ENCODE measurements at regions not wholly inside any gene's neighbourhood (a gene's known extent, or its start where the extent isn't known, plus 50 kb on each side); places are given as distances from the start of the nearest gene placed in this dataset.

- 84 to 97% methylated on average over 2 of the region's 2 CpGs for WGBS, 2 experiments
- Histone ChIP-seq H3K27ac (ENCODE audit: insufficient read depth, low read depth, low read length, poor library complexity, severe bottlenecking) (no peak overlapping the region), H3K27me3 (ENCODE audit: control insufficient read depth, insufficient read depth, low read length, poor library complexity, severe bottlenecking) (no peaks in the 10 kb centered on the region)
Measured at GRCh38 chr13:99873141-99873540, 98.4 kb downstream of the ZIC5 start.

GRCh38 chr13:99871249-99871898 lies 100.2 kb downstream of the ZIC5 start:
- 87 to 89% methylated on average over 5 to 6 of the region's 6 CpGs for WGBS, 2 experiments
- H3K27me3 ChIP-seq (ENCODE audit: control insufficient read depth, insufficient read depth, low read length, poor library complexity, severe bottlenecking): no peaks in the 10 kb centered on the region
- no peaks in the 10 kb centered on the region for H3K9me3 ChIP-seq (ENCODE audit: control insufficient read depth, low read length)
- H3K4me3 ChIP-seq (ENCODE audit: insufficient read depth, low read depth, low read length): no peak overlapping the region
- no peaks in the 10 kb centered on the region for H3K36me3 ChIP-seq (ENCODE audit: control insufficient read depth, insufficient read depth, low read length)
- no peak overlapping the region for H3K27ac ChIP-seq (ENCODE audit: insufficient read depth, low read depth, low read length, poor library complexity, severe bottlenecking)
- H3K4me1 ChIP-seq (ENCODE audit: control insufficient read depth, insufficient read depth, low read length): peaks cover 12% of the 10 kb centered on the region

More at GRCh38 chr13:99873141-99873540, 98.4 kb downstream of the ZIC5 start:
- H3K36me3 ChIP-seq (ENCODE audit: control insufficient read depth, insufficient read depth, low read length): no peaks in the 10 kb centered on the region
- no peak overlapping the region for H3K4me3 ChIP-seq (ENCODE audit: insufficient read depth, low read depth, low read length)
- no peaks in the 10 kb centered on the region for H3K9me3 ChIP-seq (ENCODE audit: control insufficient read depth, low read length)
- peaks cover 12% of the 10 kb centered on the region for H3K4me1 ChIP-seq (ENCODE audit: control insufficient read depth, insufficient read depth, low read length)

- WGBS, 2 experiments: 81 to 91% methylated on average over 6 of the region's 6 CpGs
- Histone ChIP-seq H3K27ac (ENCODE audit: insufficient read depth, low read depth, low read length, poor library complexity, severe bottlenecking) (no peak overlapping the region), H3K27me3 (ENCODE audit: control insufficient read depth, insufficient read depth, low read length, poor library complexity, severe bottlenecking) (no peaks in the 10 kb centered on the region), H3K4me3 (ENCODE audit: insufficient read depth, low read depth, low read length) (no peak overlapping the region), H3K36me3 (ENCODE audit: control insufficient read depth, insufficient read depth, low read length) (no peaks in the 10 kb centered on the region), H3K4me1 (ENCODE audit: control insufficient read depth, insufficient read depth, low read length) (peaks cover 17% of the 10 kb centered on the region), H3K9me3 (ENCODE audit: control insufficient read depth, low read length) (no peaks in the 10 kb centered on the region)
Measured at GRCh38 chr13:99870541-99870940, 101.0 kb downstream of the ZIC5 start.

GRCh38 chr13:99869830-99870229 lies 101.7 kb downstream of the ZIC5 start:
- peaks cover 22% of the 10 kb centered on the region for H3K4me1 ChIP-seq (ENCODE audit: control insufficient read depth, insufficient read depth, low read length)
- H3K27me3 ChIP-seq (ENCODE audit: control insufficient read depth, insufficient read depth, low read length, poor library complexity, severe bottlenecking): no peaks in the 10 kb centered on the region
- no peaks in the 10 kb centered on the region for H3K36me3 ChIP-seq (ENCODE audit: control insufficient read depth, insufficient read depth, low read length)
- H3K4me3 ChIP-seq (ENCODE audit: insufficient read depth, low read depth, low read length): no peak overlapping the region
- no peak overlapping the region for H3K27ac ChIP-seq (ENCODE audit: insufficient read depth, low read depth, low read length, poor library complexity, severe bottlenecking)
- H3K9me3 ChIP-seq (ENCODE audit: control insufficient read depth, low read length): no peaks in the 10 kb centered on the region
- WGBS, 2 experiments: no CpG with 5 or more reads among the region's 1 CpG

GRCh38 chr13:99868767-99869166 lies 102.8 kb downstream of the ZIC5 start:
- H3K36me3 ChIP-seq (ENCODE audit: control insufficient read depth, insufficient read depth, low read length): no peaks in the 10 kb centered on the region
- no peaks in the 10 kb centered on the region for H3K27me3 ChIP-seq (ENCODE audit: control insufficient read depth, insufficient read depth, low read length, poor library complexity, severe bottlenecking)
- H3K9me3 ChIP-seq (ENCODE audit: control insufficient read depth, low read length): no peaks in the 10 kb centered on the region
- H3K27ac ChIP-seq (ENCODE audit: insufficient read depth, low read depth, low read length, poor library complexity, severe bottlenecking): no peak overlapping the region
- H3K4me1 ChIP-seq (ENCODE audit: control insufficient read depth, insufficient read depth, low read length): peaks cover 27% of the 10 kb centered on the region
- H3K4me3 ChIP-seq (ENCODE audit: insufficient read depth, low read depth, low read length): no peak overlapping the region
- WGBS, 2 experiments: 95 to 98% methylated on average over 2 of the region's 3 CpGs

- 92% methylated on average over 14 of the region's 14 CpGs for WGBS, 2 experiments
- Histone ChIP-seq H3K4me1 (ENCODE audit: control insufficient read depth, insufficient read depth, low read length) (peaks cover 33% of the 10 kb centered on the region), H3K36me3 (ENCODE audit: control insufficient read depth, insufficient read depth, low read length) (no peaks in the 10 kb centered on the region)
Measured at GRCh38 chr13:99867535-99868257, 103.9 kb downstream of the ZIC5 start.

GRCh38 chr13:99866781-99867180 lies 104.8 kb downstream of the ZIC5 start:
- H3K4me3 ChIP-seq (ENCODE audit: insufficient read depth, low read depth, low read length): no peak overlapping the region
- H3K9me3 ChIP-seq (ENCODE audit: control insufficient read depth, low read length): no peaks in the 10 kb centered on the region
- 93 to 95% methylated on average over 7 of the region's 7 CpGs for WGBS, 2 experiments
- peaks cover 42% of the 10 kb centered on the region for H3K4me1 ChIP-seq (ENCODE audit: control insufficient read depth, insufficient read depth, low read length)
- H3K27ac ChIP-seq (ENCODE audit: insufficient read depth, low read depth, low read length, poor library complexity, severe bottlenecking): no peak overlapping the region
- H3K27me3 ChIP-seq (ENCODE audit: control insufficient read depth, insufficient read depth, low read length, poor library complexity, severe bottlenecking): no peaks in the 10 kb centered on the region
- no peaks in the 10 kb centered on the region for H3K36me3 ChIP-seq (ENCODE audit: control insufficient read depth, insufficient read depth, low read length)

More at GRCh38 chr13:99867535-99868257, 103.9 kb downstream of the ZIC5 start:
- H3K4me3 ChIP-seq (ENCODE audit: insufficient read depth, low read depth, low read length): no peak overlapping the region
- H3K27me3 ChIP-seq (ENCODE audit: control insufficient read depth, insufficient read depth, low read length, poor library complexity, severe bottlenecking): no peaks in the 10 kb centered on the region
- H3K27ac ChIP-seq (ENCODE audit: insufficient read depth, low read depth, low read length, poor library complexity, severe bottlenecking): no peak overlapping the region
- no peaks in the 10 kb centered on the region for H3K9me3 ChIP-seq (ENCODE audit: control insufficient read depth, low read length)

- Histone ChIP-seq H3K27me3 (ENCODE audit: control insufficient read depth, insufficient read depth, low read length, poor library complexity, severe bottlenecking) (no peaks in the 10 kb centered on the region), H3K4me3 (ENCODE audit: insufficient read depth, low read depth, low read length) (no peak overlapping the region), H3K4me1 (ENCODE audit: control insufficient read depth, insufficient read depth, low read length) (peaks cover 43% of the 10 kb centered on the region), H3K36me3 (ENCODE audit: control insufficient read depth, insufficient read depth, low read length) (no peaks in the 10 kb centered on the region), H3K9me3 (ENCODE audit: control insufficient read depth, low read length) (no peaks in the 10 kb centered on the region), H3K27ac (ENCODE audit: insufficient read depth, low read depth, low read length, poor library complexity, severe bottlenecking) (no peak overlapping the region)
- WGBS, 2 experiments: 92 to 93% methylated on average over 11 of the region's 11 CpGs
Measured at GRCh38 chr13:99865420-99865930, 106.1 kb downstream of the ZIC5 start.

GRCh38 chr13:99864627-99864990 lies 107.0 kb downstream of the ZIC5 start:
- WGBS, 2 experiments: 69 to 76% methylated on average over 8 to 10 of the region's 10 CpGs
- H3K27me3 ChIP-seq (ENCODE audit: control insufficient read depth, insufficient read depth, low read length, poor library complexity, severe bottlenecking): no peaks in the 10 kb centered on the region
- H3K4me1 ChIP-seq (ENCODE audit: control insufficient read depth, insufficient read depth, low read length): peaks cover 43% of the 10 kb centered on the region
- H3K9me3 ChIP-seq (ENCODE audit: control insufficient read depth, low read length): no peaks in the 10 kb centered on the region
- no peaks in the 10 kb centered on the region for H3K36me3 ChIP-seq (ENCODE audit: control insufficient read depth, insufficient read depth, low read length)
- H3K27ac ChIP-seq (ENCODE audit: insufficient read depth, low read depth, low read length, poor library complexity, severe bottlenecking): no peak overlapping the region
- no peak overlapping the region for H3K4me3 ChIP-seq (ENCODE audit: insufficient read depth, low read depth, low read length)

GRCh38 chr13:99863789-99864626 lies 107.6 kb downstream of the ZIC5 start:
- H3K27me3 ChIP-seq (ENCODE audit: control insufficient read depth, insufficient read depth, low read length, poor library complexity, severe bottlenecking): no peaks in the 10 kb centered on the region
- H3K27ac ChIP-seq (ENCODE audit: insufficient read depth, low read depth, low read length, poor library complexity, severe bottlenecking): no peak overlapping the region
- no peak overlapping the region for H3K4me3 ChIP-seq (ENCODE audit: insufficient read depth, low read depth, low read length)
- no peaks in the 10 kb centered on the region for H3K36me3 ChIP-seq (ENCODE audit: control insufficient read depth, insufficient read depth, low read length)
- peaks cover 46% of the 10 kb centered on the region for H3K4me1 ChIP-seq (ENCODE audit: control insufficient read depth, insufficient read depth, low read length)
- H3K9me3 ChIP-seq (ENCODE audit: control insufficient read depth, low read length): no peaks in the 10 kb centered on the region
- 92 to 95% methylated on average over 12 of the region's 14 CpGs for WGBS, 2 experiments

All from ectodermal cell (in vitro differentiated cells).